GM12878 (cell line): ENCODE measurements at regions not wholly inside any gene's neighbourhood (a gene's known extent, or its start where the extent isn't known, plus 50 kb on each side); places are given as distances from the start of the nearest gene placed in this dataset.

Source experiments
- ATAC-seq: fragments of 200-7000 bp; cut with Tn5 transposase; 3 replicates; pipeline ENCODE4 v1.9.1; 2020; ENCODE audit warnings: mild to moderate bottlenecking, moderate library complexity
- BruUV-seq: library from RNA; stranded (reverse); fragments of 400-500 nt; replicated peaks from 2 replicates; lab custom pipeline; 2021; lab: Mats Ljungman, UMichigan
- CTCF ChIA-PET: fragments of 300-600 bp; sonication (Branson Sonifier 250); formaldehyde crosslinking; extraction: SDS; loops from one replicate; lab custom pipeline; 2021; ENCODE audit warnings: inconsistent platforms; lab: Yijun Ruan, JAX
- POLR2A ChIA-PET: fragments of 350-600 bp; formaldehyde crosslinking; extraction: SDS; loops from one replicate; lab custom pipeline; 2021; ENCODE audit warnings: inconsistent platforms; lab: Charles Lee
- RAD21 ChIA-PET: fragments of 300-600 bp; sonication (Branson Sonifier 250); formaldehyde crosslinking; loops from one replicate; lab custom pipeline; 2023; ENCODE audit warnings: antibody characterized with exemption; ENCODE audit not compliant: unreplicated experiment; lab: Charles Lee
- SMC1A ChIA-PET: fragments of 300-600 bp; sonication (Branson Sonifier 250); formaldehyde crosslinking; loops from one replicate; lab custom pipeline; 2023; ENCODE audit not compliant: unreplicated experiment, uncharacterized antibody; lab: Charles Lee
- DNase-seq: peaks from one replicate; pipeline ENCODE4 v3.0.0-alpha.2; 2011; ENCODE audit warnings: low read depth, low spot score
- FAIRE-seq: peaks from 3 replicates; lab custom pipeline; 2011; peaks lifted over from hg19 to GRCh38; lab: Jason Lieb, UNC
- H2AFZ ChIP-seq: 2 replicates; pipeline ENCODE4 v1.6.0; 2011; ENCODE audit warnings: low read depth, low read length, control low read depth; ENCODE audit not compliant: control insufficient read depth
- H3K27ac ChIP-seq: 2 replicates; pipeline ENCODE4 v1.5.1; 2011; ENCODE audit warnings: control low read depth; ENCODE audit not compliant: control insufficient read depth, insufficient read depth
- H3K27me3 ChIP-seq, 2 experiments: replicated peaks in 1 of 2; 2 replicates each; pipeline versions ENCODE4 v1.6.0 to v1.6.1; 2011; ENCODE audit warnings: low read length in 1 of 2; ENCODE audit not compliant: control insufficient read depth in 2 of 2, insufficient read depth in 2 of 2
- H3K36me3 ChIP-seq, 2 experiments: 2 replicates each; pipeline ENCODE4 v1.5.1; 2011; ENCODE audit warnings: low read length in 1 of 2; ENCODE audit not compliant: control insufficient read depth in 2 of 2, insufficient read depth in 2 of 2
- H3K4me1 ChIP-seq: 2 replicates; pipeline ENCODE4 v1.6.1; 2011; ENCODE audit warnings: mild to moderate bottlenecking, low read length, moderate library complexity, mixed read lengths; ENCODE audit not compliant: control insufficient read depth, insufficient read depth
- H3K4me2 ChIP-seq: 2 replicates; pipeline ENCODE4 v1.6.0; 2011; ENCODE audit warnings: control low read depth; ENCODE audit not compliant: control insufficient read depth, insufficient read depth
- H3K4me3 ChIP-seq: fragments of 200-600 bp; sonication (generic); 2 replicates; pipeline ENCODE4 v1.5.1; 2016
- H3K79me2 ChIP-seq: 2 replicates; pipeline ENCODE4 v1.6.0; 2011; ENCODE audit warnings: low read length; ENCODE audit not compliant: control insufficient read depth, insufficient read depth
- H3K9ac ChIP-seq: 2 replicates; pipeline ENCODE4 v1.8.0; 2011; ENCODE audit warnings: low read length, control low read depth, mixed read lengths; ENCODE audit not compliant: control insufficient read depth, insufficient read depth
- H3K9me3 ChIP-seq: replicated peaks from 3 replicates; pipeline ENCODE4 v1.5.1; 2011; ENCODE audit warnings: mild to moderate bottlenecking, low read length; ENCODE audit not compliant: control insufficient read depth, insufficient read depth
- H4K20me1 ChIP-seq: 2 replicates; pipeline ENCODE4 v1.6.0; 2011; ENCODE audit not compliant: control insufficient read depth, insufficient read depth
- CREB1 ChIP-seq: IDR thresholded peaks from 2 replicates; pipeline ENCODE4 v1.6.1; 2012; ENCODE audit warnings: low read depth, mild to moderate bottlenecking, inconsistent platforms
- ETV6 ChIP-seq, 2 experiments: fragments of 450-650 bp in 1 of 2; IDR thresholded peaks in 1 of 2; conservative IDR thresholded peaks in 1 of 2; 2 replicates each; pipeline ENCODE4 v1.6.1; 2014; ENCODE audit warnings: antibody characterized with exemption in 1 of 2, borderline replicate concordance in 1 of 2, low read depth in 1 of 2, mild to moderate bottlenecking in 1 of 2, moderate library complexity in 1 of 2
- MYC ChIP-seq: IDR thresholded peaks from 2 replicates; pipeline ENCODE4 v1.6.1; 2011; ENCODE audit warnings: mild to moderate bottlenecking, low read length, moderate library complexity, inconsistent platforms; ENCODE audit not compliant: insufficient read depth, insufficient replicate concordance, insufficient read length, severe bottlenecking
- NFXL1 ChIP-seq: fragments of 450-650 bp; IDR thresholded peaks from 2 replicates; pipeline ENCODE4 v1.6.1; 2017; ENCODE audit warnings: antibody characterized with exemption, mild to moderate bottlenecking, borderline replicate concordance
- PAX8 ChIP-seq: fragments of 450-650 bp; IDR thresholded peaks from 2 replicates; pipeline ENCODE4 v1.6.1; 2017; ENCODE audit warnings: mild to moderate bottlenecking, moderate library complexity
- SKIL ChIP-seq: fragments of 450-650 bp; IDR thresholded peaks from 2 replicates; pipeline ENCODE4 v1.6.1; 2017; ENCODE audit warnings: mild to moderate bottlenecking, low read depth, inconsistent platforms; ENCODE audit not compliant: poor library complexity, severe bottlenecking
- SRF ChIP-seq, 2 experiments: IDR thresholded peaks; 2 replicates each; pipeline ENCODE4 v1.6.1; 2011; ENCODE audit warnings: low read depth in 2 of 2, low read length in 2 of 2, mild to moderate bottlenecking in 1 of 2, moderate library complexity in 1 of 2
- TCF3 ChIP-seq: IDR thresholded peaks from 2 replicates; pipeline ENCODE4 v1.6.1; 2012; ENCODE audit warnings: low read depth, mild to moderate bottlenecking, low read length, borderline replicate concordance; ENCODE audit not compliant: insufficient read depth
- ZBED1 ChIP-seq: IDR thresholded peaks from 2 replicates; pipeline ENCODE4 v1.6.1; 2016; ENCODE audit warnings: borderline replicate concordance
- WGBS: methylation state at CpG from one replicate; pipeline ENCODE4 v1.1.6; 2016; ENCODE audit warnings: low lambda C conversion rate; ENCODE audit not compliant: insufficient replicate concordance, insufficient coverage; ENCODE audit errors: missing lambda C conversion rate; 5-methylcytosine and 5-hydroxymethylcytosine counted together
- in situ Hi-C: fragments of 300-500 bp; cut with MboI; formaldehyde crosslinking; loops from 9 replicates; pipeline ENCODE4 v1.14.3; 2018; ENCODE audit warnings: mixed read lengths
- intact Hi-C: fragments of 100-400 bp; cut with micrococcal nuclease; formaldehyde crosslinking; loops from one replicate; pipeline ENCODE4 v1.14.2; 2022; ENCODE audit not compliant: unreplicated experiment

DNA sequence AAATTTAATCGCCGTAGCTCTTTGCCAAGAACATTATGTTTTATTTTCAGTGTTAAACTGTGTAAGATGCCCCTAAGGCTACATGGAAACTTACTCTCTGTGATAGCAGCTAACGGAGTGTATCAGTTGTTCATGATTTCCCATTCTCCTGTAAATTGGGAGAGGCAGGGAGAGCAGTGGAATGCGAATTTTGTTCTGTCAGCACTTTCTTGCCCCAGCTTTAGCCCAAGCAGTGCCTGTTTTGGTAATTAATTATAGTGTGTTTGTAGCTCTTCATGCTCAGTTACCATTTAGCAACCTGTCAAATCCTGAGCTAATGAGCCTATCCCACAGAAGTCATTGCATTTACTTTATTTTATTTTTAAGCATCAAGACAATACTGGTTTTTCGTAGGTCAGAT lies 475.1 kb upstream of the RBFOX1 start:
- Histone ChIP-seq H3K27ac (no peak overlapping the region), H3K4me3 (no peak overlapping the region), H3K4me1 (no peaks in the 10 kb centered on the region), H4K20me1 (no peaks in the 10 kb centered on the region), H3K9me3 (no peaks in the 10 kb centered on the region), H2AFZ (no peak overlapping the region), H3K36me3 (no peaks in the 10 kb centered on the region), H3K4me2 (no peak overlapping the region), H3K9ac (no peak overlapping the region), H3K79me2 (no peaks in the 10 kb centered on the region), H3K27me3 (no peaks in the 10 kb centered on the region)
- intact Hi-C loops: no loop called here
- RAD21 ChIA-PET: no interaction called here
- ATAC-seq: no peak
- in situ Hi-C loops: no loop called here
- no peak for TF ChIP-seq PAX8
- no peak for FAIRE-seq
- CTCF ChIA-PET: interaction anchor here (1.0 kb wide), 1 partner anchor 18 kb away, joined by 4 read pairs; no protein-coding TSS in a partner anchor
- POLR2A ChIA-PET: no interaction called here
- BruUV-seq: no TSS peak
- 19% methylated on average over 5 of the region's 5 CpGs for WGBS
- DNase-seq: no peak
- SMC1A ChIA-PET: no interaction called here

GRCh38 chr16:6856578-6856977 lies 476.1 kb upstream of the RBFOX1 start:
- CTCF ChIA-PET: no interaction called here
- H3K9ac ChIP-seq: no peak overlapping the region
- ATAC-seq (no peak), DNase-seq (no peak), FAIRE-seq (no peak)
- no peak overlapping the region for H3K4me3 ChIP-seq
- no peaks in the 10 kb centered on the region for H3K4me1 ChIP-seq
- H3K9me3 ChIP-seq: no peaks in the 10 kb centered on the region
- intact Hi-C loops (no loop called here), in situ Hi-C loops (no loop called here)
- POLR2A ChIA-PET: no interaction called here
- SMC1A ChIA-PET: no interaction called here
- H3K79me2 ChIP-seq: no peaks in the 10 kb centered on the region
- under 1% methylated on average over 5 of the region's 5 CpGs for WGBS
- no TSS peak for BruUV-seq
- H4K20me1 ChIP-seq: no peaks in the 10 kb centered on the region
- H3K27me3 ChIP-seq: no peaks in the 10 kb centered on the region
- RAD21 ChIA-PET: no interaction called here
- no peak for TF ChIP-seq SKIL
- no peak for TF ChIP-seq ZBED1
- TF ChIP-seq ETV6 (conservative IDR thresholded peaks at IDR 0.05 in 1 of 2, IDR thresholded peaks at IDR 0.05 in 1 of 2; ENCODE audit: borderline replicate concordance in 1 of 2, low read depth in 1 of 2): no peak
- no peak for TF ChIP-seq SRF (IDR thresholded peaks at IDR 0.05; ENCODE audit: low read depth in 2 of 2, low read length in 2 of 2)
- no peak for TF ChIP-seq NFXL1
- TF ChIP-seq CREB1: no peak
- no peak for TF ChIP-seq MYC
- TF ChIP-seq TCF3: no peak
- H3K4me2 ChIP-seq: no peak overlapping the region
- no peak overlapping the region for H2AFZ ChIP-seq
- no peaks in the 10 kb centered on the region for H3K36me3 ChIP-seq
- H3K27ac ChIP-seq: no peak overlapping the region
